Body of pancreas (tissue), 4 donors: ENCODE measurements at regions not wholly inside any gene's neighbourhood (a gene's known extent, or its start where the extent isn't known, plus 50 kb on each side); places are given as distances from the start of the nearest gene placed in this dataset.

Source experiments
- ATAC-seq: fragments of 150-250 bp; one replicate; pipeline ENCODE4 v1.9.1; 2016
- DNase-seq, 4 donors: peaks; one replicate each; pipeline ENCODE4 v3.0.0-alpha.2; 2019
- H3K27ac ChIP-seq, 4 donors: fragments of 200-600 bp; sonication (generic); 1 replicate in 3 of 4; 2 replicates in 1 of 4; pipeline versions ENCODE4 v1.5.1 to v1.6.1; 2016 to 2019; ENCODE audit warnings: mild to moderate bottlenecking in 1 of 4, mixed read lengths in 1 of 4, moderate library complexity in 1 of 4
- H3K27me3 ChIP-seq, 2 donors: fragments of 200-600 bp; sonication (generic); one replicate each; pipeline ENCODE4 v1.6.0; 2016; ENCODE audit warnings: mild to moderate bottlenecking in 1 of 2
- H3K36me3 ChIP-seq, 2 donors: fragments of 200-600 bp; sonication (generic); replicated peaks in 1 of 2; 2 replicates each; pipeline ENCODE4 v1.5.1; 2016; ENCODE audit warnings: low read depth in 2 of 2; ENCODE audit not compliant: insufficient read depth in 1 of 2
- H3K4me1 ChIP-seq: fragments of 200-600 bp; sonication (generic); one replicate; pipeline ENCODE4 v1.6.0; 2016
- H3K4me3 ChIP-seq, 2 donors: fragments of 200-600 bp; sonication (generic); 1 replicate in 1 of 2; 2 replicates in 1 of 2; pipeline ENCODE4 v1.5.1; 2016 to 2019
- H3K9me3 ChIP-seq, 3 donors: fragments of 200-600 bp; sonication (generic); 1 replicate in 2 of 3; 2 replicates in 1 of 3; pipeline ENCODE4 v1.5.1; 2016
- POLR2A ChIP-seq, 3 donors: fragments of 450-650 bp; IDR thresholded peaks; one replicate each; pipeline ENCODE4 v1.6.1; 2016; ENCODE audit warnings: antibody characterized with exemption in 3 of 3, mild to moderate bottlenecking in 2 of 3
- WGBS, 2 donors: methylation state at CpG; one replicate each; pipeline ENCODE4 v1.1.5; 2017; 5-methylcytosine and 5-hydroxymethylcytosine counted together
- intact Hi-C: fragments of 100-400 bp; cut with DNase I; formaldehyde crosslinking; loops from one replicate; pipeline ENCODE4 v1.15.1; 2023
- TF ChIP-seq, protein P1 (sequence below), 7 experiments: fragments of 450-650 bp in 4 of 7; fragments of 200-600 bp in 3 of 7; sonication (generic) in 3 of 7; IDR thresholded peaks; one replicate each; pipeline ENCODE4 v1.5.1; 2016 to 2019; ENCODE audit warnings: antibody characterized with exemption in 7 of 7

- Histone ChIP-seq H3K4me3 (no peak overlapping the region), H3K9me3 (no peaks in the 10 kb centered on the region), H3K27me3 (no peaks in the 10 kb centered on the region), H3K36me3 (no peaks in the 10 kb centered on the region), H3K27ac (no peak overlapping the region), H3K4me1 (no peaks in the 10 kb centered on the region)
- WGBS, 2 donors: 51 to 84% methylated on average over 2 to 3 of the region's 3 CpGs
- no peak for DNase-seq
- intact Hi-C loops: no loop called here
- no peak for TF ChIP-seq POLR2A (IDR thresholded peaks at IDR 0.05)
- TF ChIP-seq, protein P1, sequence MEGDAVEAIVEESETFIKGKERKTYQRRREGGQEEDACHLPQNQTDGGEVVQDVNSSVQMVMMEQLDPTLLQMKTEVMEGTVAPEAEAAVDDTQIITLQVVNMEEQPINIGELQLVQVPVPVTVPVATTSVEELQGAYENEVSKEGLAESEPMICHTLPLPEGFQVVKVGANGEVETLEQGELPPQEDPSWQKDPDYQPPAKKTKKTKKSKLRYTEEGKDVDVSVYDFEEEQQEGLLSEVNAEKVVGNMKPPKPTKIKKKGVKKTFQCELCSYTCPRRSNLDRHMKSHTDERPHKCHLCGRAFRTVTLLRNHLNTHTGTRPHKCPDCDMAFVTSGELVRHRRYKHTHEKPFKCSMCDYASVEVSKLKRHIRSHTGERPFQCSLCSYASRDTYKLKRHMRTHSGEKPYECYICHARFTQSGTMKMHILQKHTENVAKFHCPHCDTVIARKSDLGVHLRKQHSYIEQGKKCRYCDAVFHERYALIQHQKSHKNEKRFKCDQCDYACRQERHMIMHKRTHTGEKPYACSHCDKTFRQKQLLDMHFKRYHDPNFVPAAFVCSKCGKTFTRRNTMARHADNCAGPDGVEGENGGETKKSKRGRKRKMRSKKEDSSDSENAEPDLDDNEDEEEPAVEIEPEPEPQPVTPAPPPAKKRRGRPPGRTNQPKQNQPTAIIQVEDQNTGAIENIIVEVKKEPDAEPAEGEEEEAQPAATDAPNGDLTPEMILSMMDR (IDR thresholded peaks at IDR 0.05): no peak
- no peak for ATAC-seq
These were observed 107.4 kb downstream of the TFAP2A start for GRCh38 chr6:10307476-10307875.

GRCh38 chr6:10307028-10307427 lies 107.8 kb downstream of the TFAP2A start:
- H3K4me3 ChIP-seq: no peak overlapping the region
- no peaks in the 10 kb centered on the region for H3K36me3 ChIP-seq
- no peaks in the 10 kb centered on the region for H3K27me3 ChIP-seq
- ATAC-seq: no peak
- no peaks in the 10 kb centered on the region for H3K9me3 ChIP-seq
- no peak for DNase-seq
- WGBS, 2 donors: 87% methylated on average over 7 of the region's 7 CpGs
- intact Hi-C loops: no loop called here
- TF ChIP-seq, protein P1 (IDR thresholded peaks at IDR 0.05): no peak
- H3K27ac ChIP-seq: no peak overlapping the region
- H3K4me1 ChIP-seq: no peaks in the 10 kb centered on the region

DNA sequence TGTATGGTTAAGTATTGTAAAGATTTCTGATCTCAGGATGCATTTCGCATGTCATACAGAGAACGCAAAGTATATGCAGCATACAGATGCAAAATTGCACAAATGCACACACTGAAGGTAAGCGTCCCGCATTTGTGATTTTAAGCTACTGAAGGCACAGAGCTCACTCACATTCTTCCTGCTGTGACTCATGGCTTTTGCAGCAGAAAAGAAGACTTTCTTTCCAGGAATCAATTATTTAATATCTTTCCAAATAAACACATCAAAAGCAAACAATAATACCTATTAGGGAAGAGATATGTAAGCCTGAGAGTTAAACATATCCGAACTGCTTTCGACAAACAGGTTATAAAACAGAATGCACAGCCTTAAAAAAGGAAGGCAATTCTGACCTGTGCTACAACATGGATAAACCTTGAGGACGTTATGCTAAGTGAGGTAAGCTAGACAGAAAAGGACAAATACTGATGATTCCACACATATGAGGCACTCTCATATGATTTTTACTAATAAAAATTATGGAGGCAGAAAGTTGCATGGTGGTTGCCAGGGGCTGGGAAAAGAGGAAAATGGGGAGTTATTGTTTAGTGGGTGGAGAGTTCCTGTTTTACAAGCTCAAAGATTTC lies 109.0 kb downstream of the TFAP2A start:
- WGBS, 2 donors: 63 to 65% methylated on average over 7 of the region's 7 CpGs
- Histone ChIP-seq H3K4me3 (no peak overlapping the region), H3K27me3 (no peaks in the 10 kb centered on the region), H3K9me3 (no peaks in the 10 kb centered on the region), H3K4me1 (no peaks in the 10 kb centered on the region), H3K27ac (no peak overlapping the region), H3K36me3 (no peaks in the 10 kb centered on the region)
- ATAC-seq (no peak), DNase-seq (no peak)
- intact Hi-C loops: no loop called here
- TF ChIP-seq, protein P1 (IDR thresholded peaks at IDR 0.05): no peak
- no peak for TF ChIP-seq POLR2A (IDR thresholded peaks at IDR 0.05)

GRCh38 chr6:10303608-10304506 lies 111.0 kb downstream of the TFAP2A start:
- Histone ChIP-seq H3K36me3 (no peaks in the 10 kb centered on the region), H3K4me1 (no peaks in the 10 kb centered on the region), H3K4me3 (no peak overlapping the region), H3K9me3 (no peaks in the 10 kb centered on the region), H3K27me3 (no peaks in the 10 kb centered on the region), H3K27ac (no peak overlapping the region)
- intact Hi-C loops: no loop called here
- 50 to 60% methylated on average over 7 of the region's 7 CpGs for WGBS, 2 donors
- ATAC-seq (no peak), DNase-seq (no peak)
- TF ChIP-seq, protein P1 (IDR thresholded peaks at IDR 0.05): no peak
- no peak for TF ChIP-seq POLR2A (IDR thresholded peaks at IDR 0.05)
